Sigmoid colon (tissue), 6 donors: ENCODE measurements at regions not wholly inside any gene's neighbourhood (a gene's known extent, or its start where the extent isn't known, plus 50 kb on each side); places are given as distances from the start of the nearest gene placed in this dataset.

Experiments
- DNase-seq: peaks from one replicate; pipeline ENCODE4 v3.0.0-alpha.2; 2019
- H3K27ac ChIP-seq, 4 donors: fragments of 200-600 bp; sonication (generic); one replicate each; pipeline ENCODE4 v1.5.1; 2016 to 2019; ENCODE audit warnings: mild to moderate bottlenecking in 1 of 4
- H3K27me3 ChIP-seq, 3 donors: fragments of 200-600 bp; sonication (generic); one replicate each; pipeline ENCODE4 v1.5.1; 2019; ENCODE audit warnings: mild to moderate bottlenecking in 1 of 3
- H3K36me3 ChIP-seq, 4 donors: fragments of 200-600 bp; sonication (generic); one replicate each; pipeline ENCODE4 v1.5.1; 2016 to 2019
- H3K4me1 ChIP-seq, 4 donors: fragments of 200-600 bp; sonication (generic); one replicate each; pipeline ENCODE4 v1.5.1; 2017 to 2019
- H3K4me3 ChIP-seq, 4 donors: fragments of 200-600 bp; sonication (generic); one replicate each; pipeline ENCODE4 v1.5.1; 2017 to 2019; ENCODE audit warnings: mild to moderate bottlenecking in 2 of 4, moderate library complexity in 1 of 4
- H3K9me3 ChIP-seq, 4 donors: fragments of 200-600 bp in 3 of 4; sonication (generic) in 3 of 4; one replicate each; pipeline versions ENCODE4 v1.5.1 to v1.6.1; 2013 to 2019
- CTCF ChIP-seq, 4 experiments: fragments of 450-650 bp in 3 of 4; fragments of 200-600 bp in 1 of 4; IDR thresholded peaks; one replicate each; pipeline ENCODE4 v1.5.1; 2016 to 2019; ENCODE audit warnings: antibody characterized with exemption in 4 of 4, mild to moderate bottlenecking in 3 of 4, moderate library complexity in 2 of 4
- EP300 ChIP-seq, 4 donors: sonication (generic); formaldehyde crosslinking; IDR thresholded peaks; one replicate each; pipeline ENCODE4 v1.6.1; 2017; ENCODE audit warnings: antibody characterized with exemption in 4 of 4
- POLR2A ChIP-seq, 2 donors: fragments of 450-650 bp; IDR thresholded peaks; one replicate each; pipeline ENCODE4 v1.6.1; 2016; ENCODE audit warnings: antibody characterized with exemption in 2 of 2, mild to moderate bottlenecking in 2 of 2, moderate library complexity in 2 of 2
- POLR2AphosphoS5 ChIP-seq, 4 donors: sonication (generic); formaldehyde crosslinking; IDR thresholded peaks; one replicate each; pipeline ENCODE4 v1.6.1; 2017; ENCODE audit warnings: antibody characterized with exemption in 4 of 4
- WGBS, 2 donors: extraction: QIAGEN DNeasy Blood & Tissue Kit; methylation state at CpG; one replicate each; pipeline ENCODE4 v1.1.7; 2013; 5-methylcytosine and 5-hydroxymethylcytosine counted together
- intact Hi-C: fragments of 100-400 bp; cut with DNase I; formaldehyde crosslinking; loops from one replicate; pipeline ENCODE4 v1.15.1; 2023
- donor health status: healthy with polysubstance abuse.
- donor health status: healthy.

- intact Hi-C loops, result no loop called here
- no peak for DNase-seq
- Histone ChIP-seq H3K4me3 (no peak overlapping the region), H3K36me3 (no peaks in the 10 kb centered on the region), H3K9me3 (no peaks in the 10 kb centered on the region), H3K27ac (no peak overlapping the region), H3K27me3 (no peaks in the 10 kb centered on the region), H3K4me1 (no peaks in the 10 kb centered on the region)
- WGBS, 2 donors, result 72 to 81% methylated on average over 4 of the region's 4 CpGs
- no peak for TF ChIP-seq POLR2AphosphoS5 (IDR thresholded peaks at IDR 0.05)
- no peak for TF ChIP-seq EP300 (IDR thresholded peaks at IDR 0.05)
- TF ChIP-seq POLR2A (IDR thresholded peaks at IDR 0.05), result no peak
- no peak for TF ChIP-seq CTCF (IDR thresholded peaks at IDR 0.05)
Measured at GRCh38 chr7:153036396-153037063, 277.0 kb downstream of the ACTR3B start.

- TF ChIP-seq EP300 (IDR thresholded peaks at IDR 0.05) (no peak), CTCF (IDR thresholded peaks at IDR 0.05) (no peak), POLR2AphosphoS5 (IDR thresholded peaks at IDR 0.05) (no peak), POLR2A (IDR thresholded peaks at IDR 0.05) (no peak)
- H3K27ac ChIP-seq, result no peak overlapping the region
- H3K4me3 ChIP-seq, result no peak overlapping the region
- intact Hi-C loops, result no loop called here
- no peaks in the 10 kb centered on the region for H3K4me1 ChIP-seq
- H3K36me3 ChIP-seq, result no peaks in the 10 kb centered on the region
- no peaks in the 10 kb centered on the region for H3K9me3 ChIP-seq
- WGBS, 2 donors, result 87 to 89% methylated on average over 9 of the region's 9 CpGs
- H3K27me3 ChIP-seq, result no peaks in the 10 kb centered on the region
- no peak for DNase-seq
Measured at GRCh38 chr7:153043440-153043839, 283.9 kb downstream of the ACTR3B start.

GRCh38 chr7:153044981-153045380 lies 285.4 kb downstream of the ACTR3B start:
- no peaks in the 10 kb centered on the region for H3K4me1 ChIP-seq
- DNase-seq, result no peak
- H3K27me3 ChIP-seq, result no peaks in the 10 kb centered on the region
- no peak for TF ChIP-seq POLR2AphosphoS5 (IDR thresholded peaks at IDR 0.05)
- no peak for TF ChIP-seq CTCF (IDR thresholded peaks at IDR 0.05)
- TF ChIP-seq POLR2A (IDR thresholded peaks at IDR 0.05), result no peak
- TF ChIP-seq EP300 (IDR thresholded peaks at IDR 0.05), result no peak
- no peak overlapping the region for H3K27ac ChIP-seq
- intact Hi-C loops, result no loop called here
- H3K36me3 ChIP-seq, result no peaks in the 10 kb centered on the region
- no peaks in the 10 kb centered on the region for H3K9me3 ChIP-seq
- H3K4me3 ChIP-seq, result no peak overlapping the region

- WGBS, 2 donors, result 88 to 90% methylated on average over 21 of the region's 21 CpGs
- H3K9me3 ChIP-seq, result no peaks in the 10 kb centered on the region
- H3K4me1 ChIP-seq, result no peaks in the 10 kb centered on the region
- no peaks in the 10 kb centered on the region for H3K27me3 ChIP-seq
- intact Hi-C loops, result no loop called here
- DNase-seq, result no peak
- no peak for TF ChIP-seq CTCF (IDR thresholded peaks at IDR 0.05)
- no peak for TF ChIP-seq POLR2A (IDR thresholded peaks at IDR 0.05)
- TF ChIP-seq POLR2AphosphoS5 (IDR thresholded peaks at IDR 0.05), result no peak
- no peak for TF ChIP-seq EP300 (IDR thresholded peaks at IDR 0.05)
- H3K36me3 ChIP-seq, result no peaks in the 10 kb centered on the region
- no peak overlapping the region for H3K4me3 ChIP-seq
- no peak overlapping the region for H3K27ac ChIP-seq
Measured at GRCh38 chr7:153047079-153047959, 287.8 kb downstream of the ACTR3B start.
